ENCODE measurements at regions not wholly inside any gene's neighbourhood (a gene's known extent, or its start where the extent isn't known, plus 50 kb on each side); places are given as distances from the start of the nearest gene placed in this dataset.

GRCh38 chr3:124630960-124631359, 99.3 kb upstream of the UMPS start:
- TF ChIP-seq, protein P1, sequence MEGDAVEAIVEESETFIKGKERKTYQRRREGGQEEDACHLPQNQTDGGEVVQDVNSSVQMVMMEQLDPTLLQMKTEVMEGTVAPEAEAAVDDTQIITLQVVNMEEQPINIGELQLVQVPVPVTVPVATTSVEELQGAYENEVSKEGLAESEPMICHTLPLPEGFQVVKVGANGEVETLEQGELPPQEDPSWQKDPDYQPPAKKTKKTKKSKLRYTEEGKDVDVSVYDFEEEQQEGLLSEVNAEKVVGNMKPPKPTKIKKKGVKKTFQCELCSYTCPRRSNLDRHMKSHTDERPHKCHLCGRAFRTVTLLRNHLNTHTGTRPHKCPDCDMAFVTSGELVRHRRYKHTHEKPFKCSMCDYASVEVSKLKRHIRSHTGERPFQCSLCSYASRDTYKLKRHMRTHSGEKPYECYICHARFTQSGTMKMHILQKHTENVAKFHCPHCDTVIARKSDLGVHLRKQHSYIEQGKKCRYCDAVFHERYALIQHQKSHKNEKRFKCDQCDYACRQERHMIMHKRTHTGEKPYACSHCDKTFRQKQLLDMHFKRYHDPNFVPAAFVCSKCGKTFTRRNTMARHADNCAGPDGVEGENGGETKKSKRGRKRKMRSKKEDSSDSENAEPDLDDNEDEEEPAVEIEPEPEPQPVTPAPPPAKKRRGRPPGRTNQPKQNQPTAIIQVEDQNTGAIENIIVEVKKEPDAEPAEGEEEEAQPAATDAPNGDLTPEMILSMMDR (IDR thresholded peaks at IDR 0.05; ENCODE audit: extremely low read depth in 1 of 2, insufficient read depth in 1 of 2, low read depth in 1 of 2, low read length in 2 of 2) = no peak
- TF ChIP-seq MYC (IDR thresholded peaks at IDR 0.05; ENCODE audit: low read depth, low read length) (no peak), POLR2A (IDR thresholded peaks at IDR 0.05; ENCODE audit: low read depth, low read length) (no peak), POLR2AphosphoS5 (IDR thresholded peaks at IDR 0.05; ENCODE audit: insufficient read depth, low read depth, low read length) (no peak)
